SU-DHL-6 (cell line): ENCODE measurements at regions not wholly inside any gene's neighbourhood (a gene's known extent, or its start where the extent isn't known, plus 50 kb on each side); places are given as distances from the start of the nearest gene placed in this dataset.

Experiments
- H2AFZ ChIP-seq: fragments of 200-600 bp; sonication (generic); 2 replicates; pipeline ENCODE4 v1.6.1; 2014; ENCODE audit warnings: low read depth, mild to moderate bottlenecking, moderate library complexity, mixed read lengths, antibody characterized with exemption, low read length; ENCODE audit not compliant: severe bottlenecking
- H3F3A ChIP-seq: fragments of 200-600 bp; shearing (Covaris generic); 2 replicates; pipeline ENCODE4 v1.6.0; 2016; ENCODE audit warnings: antibody characterized with exemption, mild to moderate bottlenecking; ENCODE audit not compliant: insufficient read depth
- H3K27ac ChIP-seq: fragments of 200-600 bp; sonication (generic); 2 replicates; pipeline ENCODE4 v1.5.1; 2016; ENCODE audit warnings: low read depth, mild to moderate bottlenecking, low read length, moderate library complexity, mixed read lengths
- H3K27me3 ChIP-seq: fragments of 200-600 bp; sonication (generic), shearing (Covaris generic); 2 replicates; pipeline ENCODE4 v1.6.0; 2014; ENCODE audit warnings: mild to moderate bottlenecking, low read length
- H3K36me3 ChIP-seq: fragments of 200-600 bp; sonication (generic); 2 replicates; pipeline ENCODE4 v1.6.1; 2014; ENCODE audit warnings: mild to moderate bottlenecking, low read length, mixed read lengths
- H3K4me2 ChIP-seq: fragments of 300-600, 200-600 bp; shearing (Covaris generic), sonication (generic); 2 replicates; pipeline ENCODE4 v1.6.0; 2014; ENCODE audit warnings: low read length, low read depth, mild to moderate bottlenecking; ENCODE audit not compliant: poor library complexity, severe bottlenecking
- H3K4me3 ChIP-seq: fragments of 200-600 bp; sonication (generic); 2 replicates; pipeline ENCODE4 v1.5.1; 2014; ENCODE audit warnings: antibody characterized with exemption, low read length, mild to moderate bottlenecking, mixed read lengths; ENCODE audit not compliant: insufficient read depth, poor library complexity, severe bottlenecking
- H3K79me2 ChIP-seq: fragments of 200-600 bp; sonication (generic); 2 replicates; pipeline ENCODE4 v1.6.1; 2014; ENCODE audit warnings: mild to moderate bottlenecking, low read length, moderate library complexity; ENCODE audit not compliant: insufficient read depth
- H3K9ac ChIP-seq: fragments of 200-600 bp; sonication (generic); 2 replicates; pipeline ENCODE4 v1.7.0; 2014; ENCODE audit warnings: mild to moderate bottlenecking, low read length
- H3K9me2 ChIP-seq: fragments of 200-600 bp; sonication (generic); replicated peaks from 2 replicates; pipeline ENCODE4 v1.6.1; 2014; ENCODE audit warnings: low read length; ENCODE audit not compliant: insufficient read depth
- H3K9me3 ChIP-seq: fragments of 200-600 bp; sonication (generic); 2 replicates; pipeline ENCODE4 v1.6.1; 2014; ENCODE audit warnings: low read length, mixed read lengths; ENCODE audit not compliant: insufficient read depth
- H4K20me1 ChIP-seq: fragments of 200-600 bp; sonication (generic); 2 replicates; pipeline ENCODE4 v1.6.1; 2014; ENCODE audit warnings: low read depth, mild to moderate bottlenecking, antibody characterized with exemption, low read length, moderate library complexity, mixed read lengths
- CTCF ChIP-seq: fragments of 200-600 bp; sonication (generic); IDR thresholded peaks from one replicate; pipeline ENCODE4 v1.5.1; 2017; ENCODE audit warnings: antibody characterized with exemption, mild to moderate bottlenecking, low read length, moderate library complexity; ENCODE audit not compliant: insufficient read depth, poor library complexity, severe bottlenecking
- EZH2phosphoT487 ChIP-seq: fragments of 200-600 bp; sonication (generic), shearing (Covaris generic); conservative IDR thresholded peaks from 2 replicates; pipeline ENCODE4 v1.6.1; 2018; ENCODE audit warnings: mild to moderate bottlenecking, antibody characterized with exemption, low read length, moderate library complexity, mixed read lengths

GRCh38 chr5:144582066-144582465, 411.4 kb downstream of the KCTD16 start:
- H3K79me2 ChIP-seq = no peaks in the 10 kb centered on the region
- H2AFZ ChIP-seq = no peak overlapping the region
- H3F3A ChIP-seq = no peaks in the 10 kb centered on the region
- no peak overlapping the region for H3K4me3 ChIP-seq
- no peaks in the 10 kb centered on the region for H3K27me3 ChIP-seq
- H3K9me2 ChIP-seq = no peaks in the 10 kb centered on the region
- H3K4me2 ChIP-seq = no peak overlapping the region
- no peaks in the 10 kb centered on the region for H3K9me3 ChIP-seq
- no peaks in the 10 kb centered on the region for H3K36me3 ChIP-seq
- H4K20me1 ChIP-seq = no peaks in the 10 kb centered on the region
- H3K9ac ChIP-seq = no peak overlapping the region
- no peak for TF ChIP-seq CTCF
- no peak for TF ChIP-seq EZH2phosphoT487
- no peak overlapping the region for H3K27ac ChIP-seq

- H4K20me1 ChIP-seq = no peaks in the 10 kb centered on the region
- TF ChIP-seq CTCF (no peak), EZH2phosphoT487 (no peak)
- H3K79me2 ChIP-seq = no peaks in the 10 kb centered on the region
- H2AFZ ChIP-seq = no peak overlapping the region
- H3K4me2 ChIP-seq = no peak overlapping the region
- no peaks in the 10 kb centered on the region for H3K36me3 ChIP-seq
- H3K27me3 ChIP-seq = no peaks in the 10 kb centered on the region
- H3K9me3 ChIP-seq = no peaks in the 10 kb centered on the region
- no peak overlapping the region for H3K9ac ChIP-seq
- H3F3A ChIP-seq = no peaks in the 10 kb centered on the region
- H3K27ac ChIP-seq = no peak overlapping the region
- no peak overlapping the region for H3K4me3 ChIP-seq
- H3K9me2 ChIP-seq = no peaks in the 10 kb centered on the region
Measured at GRCh38 chr5:144581044-144581443, 410.4 kb downstream of the KCTD16 start.

- no peak overlapping the region for H3K9ac ChIP-seq
- no peaks in the 10 kb centered on the region for H3K36me3 ChIP-seq
Measured at GRCh38 chr5:144577676-144578075, 407.0 kb downstream of the KCTD16 start.

More at GRCh38 chr5:144577676-144578075, 407.0 kb downstream of the KCTD16 start:
- Histone ChIP-seq H3K9me2 (no peaks in the 10 kb centered on the region), H3K9me3 (no peaks in the 10 kb centered on the region), H3K27me3 (no peaks in the 10 kb centered on the region), H3K4me3 (no peak overlapping the region), H3K4me2 (no peak overlapping the region), H4K20me1 (no peaks in the 10 kb centered on the region), H3F3A (no peaks in the 10 kb centered on the region), H3K79me2 (no peaks in the 10 kb centered on the region), H3K27ac (no peak overlapping the region), H2AFZ (no peak overlapping the region)
- TF ChIP-seq CTCF (no peak), EZH2phosphoT487 (no peak)
